ENCODE measurements at regions not wholly inside any gene's neighbourhood (a gene's known extent, or its start where the extent isn't known, plus 50 kb on each side); places are given as distances from the start of the nearest gene placed in this dataset.

DNA sequence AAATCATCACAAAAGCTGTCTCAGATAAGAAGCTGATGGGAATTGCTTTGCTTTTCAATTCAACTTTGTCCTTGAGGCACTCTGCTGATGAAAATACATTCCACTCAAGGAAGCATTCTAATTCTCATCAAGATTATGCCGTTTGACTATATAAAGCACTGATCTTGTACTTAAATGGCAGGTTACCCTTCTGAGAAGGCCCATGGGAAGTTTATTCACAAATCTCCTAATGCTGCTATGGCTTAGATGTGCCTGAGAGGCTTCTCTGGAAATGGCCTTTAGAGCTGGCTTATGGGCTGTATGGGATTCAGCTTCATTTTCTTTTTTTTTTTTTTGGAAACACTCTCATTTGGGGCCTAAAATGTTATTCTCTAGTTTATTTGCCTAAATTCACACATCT lies 69.7 kb upstream of the ARNT2 start:
- H3K4me3 ChIP-seq (replicated peaks; ENCODE audit: insufficient read depth, low read length), result no peak overlapping the region

DNA sequence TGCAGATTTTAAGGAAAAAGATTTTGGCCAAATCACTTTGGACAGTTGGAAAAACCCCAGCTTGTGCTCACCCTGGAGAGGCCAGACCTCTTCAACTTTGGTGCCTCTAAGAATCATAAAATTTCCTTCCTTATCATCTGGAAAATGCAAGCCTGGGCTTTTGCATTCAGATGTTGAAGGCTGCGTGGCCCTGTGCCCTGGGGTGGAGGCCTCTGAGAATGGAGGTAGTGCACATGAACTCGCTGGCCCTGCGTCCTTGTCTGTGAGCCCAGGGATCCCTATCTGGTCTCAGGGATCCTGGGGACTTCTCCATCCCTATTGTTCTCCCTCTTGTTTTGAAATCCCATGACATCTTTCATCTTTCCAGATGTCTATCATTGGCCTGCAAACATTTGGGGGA lies 64.6 kb upstream of the ARNT2 start:
- TF ChIP-seq, protein P1, sequence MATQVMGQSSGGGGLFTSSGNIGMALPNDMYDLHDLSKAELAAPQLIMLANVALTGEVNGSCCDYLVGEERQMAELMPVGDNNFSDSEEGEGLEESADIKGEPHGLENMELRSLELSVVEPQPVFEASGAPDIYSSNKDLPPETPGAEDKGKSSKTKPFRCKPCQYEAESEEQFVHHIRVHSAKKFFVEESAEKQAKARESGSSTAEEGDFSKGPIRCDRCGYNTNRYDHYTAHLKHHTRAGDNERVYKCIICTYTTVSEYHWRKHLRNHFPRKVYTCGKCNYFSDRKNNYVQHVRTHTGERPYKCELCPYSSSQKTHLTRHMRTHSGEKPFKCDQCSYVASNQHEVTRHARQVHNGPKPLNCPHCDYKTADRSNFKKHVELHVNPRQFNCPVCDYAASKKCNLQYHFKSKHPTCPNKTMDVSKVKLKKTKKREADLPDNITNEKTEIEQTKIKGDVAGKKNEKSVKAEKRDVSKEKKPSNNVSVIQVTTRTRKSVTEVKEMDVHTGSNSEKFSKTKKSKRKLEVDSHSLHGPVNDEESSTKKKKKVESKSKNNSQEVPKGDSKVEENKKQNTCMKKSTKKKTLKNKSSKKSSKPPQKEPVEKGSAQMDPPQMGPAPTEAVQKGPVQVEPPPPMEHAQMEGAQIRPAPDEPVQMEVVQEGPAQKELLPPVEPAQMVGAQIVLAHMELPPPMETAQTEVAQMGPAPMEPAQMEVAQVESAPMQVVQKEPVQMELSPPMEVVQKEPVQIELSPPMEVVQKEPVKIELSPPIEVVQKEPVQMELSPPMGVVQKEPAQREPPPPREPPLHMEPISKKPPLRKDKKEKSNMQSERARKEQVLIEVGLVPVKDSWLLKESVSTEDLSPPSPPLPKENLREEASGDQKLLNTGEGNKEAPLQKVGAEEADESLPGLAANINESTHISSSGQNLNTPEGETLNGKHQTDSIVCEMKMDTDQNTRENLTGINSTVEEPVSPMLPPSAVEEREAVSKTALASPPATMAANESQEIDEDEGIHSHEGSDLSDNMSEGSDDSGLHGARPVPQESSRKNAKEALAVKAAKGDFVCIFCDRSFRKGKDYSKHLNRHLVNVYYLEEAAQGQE (IDR thresholded peaks at IDR 0.05; ENCODE audit: insufficient replicate concordance, low read depth), result no peak
- TF ChIP-seq POLR2AphosphoS5 (IDR thresholded peaks at IDR 0.05; ENCODE audit: low read depth), result no peak
- no peak for TF ChIP-seq GABPA (IDR thresholded peaks at IDR 0.05; ENCODE audit: low read depth)
- TF ChIP-seq SPI1 (IDR thresholded peaks at IDR 0.05; ENCODE audit: borderline replicate concordance, low read depth), result no peak
- TF ChIP-seq, protein P2, sequence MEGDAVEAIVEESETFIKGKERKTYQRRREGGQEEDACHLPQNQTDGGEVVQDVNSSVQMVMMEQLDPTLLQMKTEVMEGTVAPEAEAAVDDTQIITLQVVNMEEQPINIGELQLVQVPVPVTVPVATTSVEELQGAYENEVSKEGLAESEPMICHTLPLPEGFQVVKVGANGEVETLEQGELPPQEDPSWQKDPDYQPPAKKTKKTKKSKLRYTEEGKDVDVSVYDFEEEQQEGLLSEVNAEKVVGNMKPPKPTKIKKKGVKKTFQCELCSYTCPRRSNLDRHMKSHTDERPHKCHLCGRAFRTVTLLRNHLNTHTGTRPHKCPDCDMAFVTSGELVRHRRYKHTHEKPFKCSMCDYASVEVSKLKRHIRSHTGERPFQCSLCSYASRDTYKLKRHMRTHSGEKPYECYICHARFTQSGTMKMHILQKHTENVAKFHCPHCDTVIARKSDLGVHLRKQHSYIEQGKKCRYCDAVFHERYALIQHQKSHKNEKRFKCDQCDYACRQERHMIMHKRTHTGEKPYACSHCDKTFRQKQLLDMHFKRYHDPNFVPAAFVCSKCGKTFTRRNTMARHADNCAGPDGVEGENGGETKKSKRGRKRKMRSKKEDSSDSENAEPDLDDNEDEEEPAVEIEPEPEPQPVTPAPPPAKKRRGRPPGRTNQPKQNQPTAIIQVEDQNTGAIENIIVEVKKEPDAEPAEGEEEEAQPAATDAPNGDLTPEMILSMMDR (IDR thresholded peaks at IDR 0.05; ENCODE audit: insufficient read depth, low read length), result no peak
- no peak overlapping the region for H3K27ac ChIP-seq (replicated peaks)
- DNase-seq (ENCODE audit: low read depth in 1 of 2, low spot score in 1 of 2), result no peak
- no peak overlapping the region for H3K4me3 ChIP-seq (replicated peaks; ENCODE audit: insufficient read depth, low read length)
- H3K27me3 ChIP-seq (ENCODE audit: insufficient read depth, poor library complexity, severe bottlenecking), result peaks cover 5% of the 10 kb centered on the region

More for the DNA sequence above, 69.7 kb upstream of the ARNT2 start:
- H3K27me3 ChIP-seq (ENCODE audit: insufficient read depth, poor library complexity, severe bottlenecking), result peaks cover 5% of the 10 kb centered on the region
- TF ChIP-seq SPI1 (IDR thresholded peaks at IDR 0.05; ENCODE audit: borderline replicate concordance, low read depth) (no peak), POLR2AphosphoS5 (IDR thresholded peaks at IDR 0.05; ENCODE audit: low read depth) (no peak), GABPA (IDR thresholded peaks at IDR 0.05; ENCODE audit: low read depth) (no peak)
- TF ChIP-seq, protein P1 (IDR thresholded peaks at IDR 0.05; ENCODE audit: insufficient replicate concordance, low read depth), result no peak
- TF ChIP-seq, protein P2 (IDR thresholded peaks at IDR 0.05; ENCODE audit: insufficient read depth, low read length), result no peak
- H3K27ac ChIP-seq (replicated peaks), result no peak overlapping the region
- DNase-seq (ENCODE audit: low read depth in 1 of 2, low spot score in 1 of 2), result no peak

DNA sequence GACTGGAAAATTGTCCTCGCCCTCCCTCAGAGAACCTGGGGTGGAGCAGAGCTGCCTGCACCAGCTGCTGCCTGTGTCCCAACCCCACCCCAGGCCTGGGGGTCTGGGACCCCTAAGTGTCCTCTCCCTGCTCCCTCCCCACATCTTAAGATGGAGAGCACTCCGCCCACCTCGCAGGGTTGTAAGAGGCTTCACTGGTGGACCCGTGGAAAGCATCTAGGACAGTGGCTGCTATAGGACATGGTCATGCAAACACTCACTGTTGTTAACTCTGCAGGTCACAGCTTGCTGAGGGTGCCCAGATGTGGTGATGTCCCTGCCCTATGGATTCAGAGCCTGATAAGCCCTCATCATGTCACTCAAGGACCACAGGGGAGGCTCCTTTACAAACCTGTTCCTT lies 62.0 kb upstream of the ARNT2 start:
- TF ChIP-seq POLR2AphosphoS5 (IDR thresholded peaks at IDR 0.05; ENCODE audit: low read depth), result no peak
- TF ChIP-seq, protein P1 (IDR thresholded peaks at IDR 0.05; ENCODE audit: insufficient replicate concordance, low read depth), result no peak
- TF ChIP-seq, protein P2 (IDR thresholded peaks at IDR 0.05; ENCODE audit: insufficient read depth, low read length), result no peak
- no peak overlapping the region for H3K4me3 ChIP-seq (replicated peaks; ENCODE audit: insufficient read depth, low read length)
- no peak for DNase-seq (ENCODE audit: low read depth in 1 of 2, low spot score in 1 of 2)
- peaks cover 3% of the 10 kb centered on the region for H3K27me3 ChIP-seq (ENCODE audit: insufficient read depth, poor library complexity, severe bottlenecking)
- no peak overlapping the region for H3K27ac ChIP-seq (replicated peaks)

Measured in HL-60 (cell line).